GM23338 (cell line): ENCODE measurements at regions not wholly inside any gene's neighbourhood (a gene's known extent, or its start where the extent isn't known, plus 50 kb on each side); places are given as distances from the start of the nearest gene placed in this dataset.

Source experiments
- ATAC-seq: fragments of 200-7000 bp; cut with Tn5 transposase; 3 replicates; pipeline ENCODE4 v1.9.1; 2020
- DNase-seq: peaks from one replicate; pipeline ENCODE4 v3.0.0-alpha.2; 2015; ENCODE audit warnings: low spot score
- H2AFZ ChIP-seq: fragments of 200-600 bp; sonication (generic); 2 replicates; pipeline ENCODE4 v1.8.0; 2016; ENCODE audit warnings: antibody characterized with exemption, mild to moderate bottlenecking, moderate library complexity
- H3F3A ChIP-seq: fragments of 200-600 bp; sonication (generic); replicated peaks from 2 replicates; pipeline ENCODE4 v1.8.0; 2017; ENCODE audit warnings: antibody characterized with exemption, mixed run types, low read depth
- H3K27ac ChIP-seq: fragments of 200-600 bp; sonication (generic); 2 replicates; pipeline ENCODE4 v1.6.1; 2016; ENCODE audit warnings: low read depth
- H3K27me3 ChIP-seq: fragments of 200-600 bp; sonication (generic); 2 replicates; pipeline ENCODE4 v1.8.0; 2016; ENCODE audit warnings: mild to moderate bottlenecking, mixed run types, moderate library complexity; ENCODE audit not compliant: insufficient read depth
- H3K36me3 ChIP-seq: fragments of 200-600 bp; sonication (generic); 2 replicates; pipeline ENCODE4 v1.8.0; 2016; ENCODE audit warnings: mild to moderate bottlenecking; ENCODE audit not compliant: insufficient read depth
- H3K4me1 ChIP-seq: fragments of 200-600 bp; sonication (generic); 2 replicates; pipeline ENCODE4 v1.8.0; 2016; ENCODE audit warnings: mild to moderate bottlenecking, moderate library complexity; ENCODE audit not compliant: insufficient read depth
- H3K4me2 ChIP-seq: fragments of 200-600 bp; sonication (generic); 2 replicates; pipeline ENCODE4 v1.7.1; 2017; ENCODE audit warnings: mixed run types
- H3K4me3 ChIP-seq: fragments of 200-600 bp; sonication (generic); 2 replicates; pipeline ENCODE4 v1.6.1; 2016; ENCODE audit warnings: mixed run types
- H3K79me2 ChIP-seq: fragments of 200-600 bp; sonication (generic); replicated peaks from 2 replicates; pipeline ENCODE4 v1.8.0; 2017; ENCODE audit warnings: mild to moderate bottlenecking; ENCODE audit not compliant: insufficient read depth
- H3K9me2 ChIP-seq: fragments of 200-600 bp; sonication (generic); 2 replicates; pipeline ENCODE4 v1.8.0; 2017; ENCODE audit not compliant: insufficient read depth
- H4K20me1 ChIP-seq: fragments of 200-600 bp; sonication (generic); replicated peaks from 2 replicates; pipeline ENCODE4 v1.8.0; 2017; ENCODE audit warnings: mild to moderate bottlenecking; ENCODE audit not compliant: insufficient read depth
- H3K27ac Mint-ChIP-seq: 2 replicates; pipeline ENCODE4 v1.8.0; 2020; ENCODE audit warnings: inconsistent platforms, mild to moderate bottlenecking, moderate library complexity, mixed read lengths
- H3K27me3 Mint-ChIP-seq: 3 replicates; pipeline ENCODE4 v1.8.0; 2022; ENCODE audit warnings: low read depth, mild to moderate bottlenecking, moderate library complexity, mixed read lengths, inconsistent platforms; ENCODE audit not compliant: insufficient read depth, poor library complexity
- H3K36me3 Mint-ChIP-seq: 3 replicates; pipeline ENCODE4 v1.8.0; 2021; ENCODE audit warnings: low read depth, mild to moderate bottlenecking, inconsistent platforms, moderate library complexity, mixed read lengths
- H3K4me1 Mint-ChIP-seq: 3 replicates; pipeline ENCODE4 v1.8.0; 2020; ENCODE audit warnings: mild to moderate bottlenecking, inconsistent platforms, mixed read lengths
- H3K4me3 Mint-ChIP-seq: 3 replicates; pipeline ENCODE4 v1.8.0; 2021; ENCODE audit warnings: moderate library complexity, mild to moderate bottlenecking, inconsistent platforms, mixed read lengths
- H3K9me3 Mint-ChIP-seq: 3 replicates; pipeline ENCODE4 v1.8.0; 2020; ENCODE audit warnings: moderate library complexity, mild to moderate bottlenecking, inconsistent platforms, mixed read lengths
- CREB1 ChIP-seq: fragments of 250-450 bp; sonication (Bioruptor Pico); IDR thresholded peaks from 2 replicates; pipeline ENCODE4 v1.5.0; 2020; ENCODE audit warnings: low read depth, mild to moderate bottlenecking, moderate library complexity
- EZH2 ChIP-seq: fragments of 200-600 bp; sonication (generic); IDR thresholded peaks from one replicate; pipeline ENCODE4 v1.8.0; 2017; ENCODE audit warnings: antibody characterized with exemption, mild to moderate bottlenecking, low read depth; ENCODE audit not compliant: unreplicated experiment
- EZH2phosphoT487 ChIP-seq: fragments of 200-600 bp; sonication (generic); IDR thresholded peaks from one replicate; pipeline ENCODE4 v1.8.1; 2018; ENCODE audit warnings: antibody characterized with exemption; ENCODE audit not compliant: unreplicated experiment
- JUNB ChIP-seq: IDR thresholded peaks from one replicate; pipeline ENCODE4 v1.6.1; 2016; ENCODE audit warnings: antibody characterized with exemption; ENCODE audit not compliant: unreplicated experiment
- NANOG ChIP-seq: IDR thresholded peaks from 2 replicates; pipeline ENCODE4 v1.6.1; 2016; ENCODE audit warnings: antibody characterized with exemption, borderline replicate concordance
- POLR2AphosphoS5 ChIP-seq: IDR thresholded peaks from 2 replicates; pipeline ENCODE4 v1.6.1; 2016; ENCODE audit warnings: antibody characterized with exemption, low read depth
- STAT1 ChIP-seq: IDR thresholded peaks from one replicate; pipeline ENCODE4 v1.6.1; 2016; ENCODE audit warnings: antibody characterized with exemption; ENCODE audit not compliant: unreplicated experiment
- ZNF114 ChIP-seq: fragments of 250-450 bp; sonication (Bioruptor Pico); IDR thresholded peaks from 2 replicates; pipeline ENCODE4 v1.5.0; 2020; ENCODE audit warnings: mild to moderate bottlenecking, moderate library complexity
- ZNF331 ChIP-seq: fragments of 250-450 bp; sonication (Bioruptor Pico); IDR thresholded peaks from 2 replicates; pipeline ENCODE4 v1.5.0; 2020; ENCODE audit warnings: low read depth, mild to moderate bottlenecking, moderate library complexity
- TF ChIP-seq, protein P1 (sequence below): IDR thresholded peaks from one replicate; pipeline ENCODE4 v1.6.1; 2018; ENCODE audit warnings: antibody characterized with exemption; ENCODE audit not compliant: unreplicated experiment
- TF ChIP-seq, protein P2 (sequence below): fragments of 250-450 bp; sonication (Bioruptor Pico); IDR thresholded peaks from 2 replicates; pipeline ENCODE4 v1.5.0; 2020; ENCODE audit warnings: mild to moderate bottlenecking, moderate library complexity
- TF ChIP-seq, protein P3 (sequence below), 2 experiments: fragments of 200-600 bp in 1 of 2; sonication (generic) in 1 of 2; conservative IDR thresholded peaks; 2 replicates each; pipeline versions ENCODE4 v1.5.1 to v1.6.1; 2016 to 2017; ENCODE audit warnings: antibody characterized with exemption in 2 of 2, low read depth in 2 of 2, mild to moderate bottlenecking in 2 of 2, moderate library complexity in 1 of 2
- TF ChIP-seq, protein P4 (sequence below): IDR thresholded peaks from 2 replicates; pipeline ENCODE4 v1.6.1; 2016; ENCODE audit warnings: antibody characterized with exemption

DNA sequence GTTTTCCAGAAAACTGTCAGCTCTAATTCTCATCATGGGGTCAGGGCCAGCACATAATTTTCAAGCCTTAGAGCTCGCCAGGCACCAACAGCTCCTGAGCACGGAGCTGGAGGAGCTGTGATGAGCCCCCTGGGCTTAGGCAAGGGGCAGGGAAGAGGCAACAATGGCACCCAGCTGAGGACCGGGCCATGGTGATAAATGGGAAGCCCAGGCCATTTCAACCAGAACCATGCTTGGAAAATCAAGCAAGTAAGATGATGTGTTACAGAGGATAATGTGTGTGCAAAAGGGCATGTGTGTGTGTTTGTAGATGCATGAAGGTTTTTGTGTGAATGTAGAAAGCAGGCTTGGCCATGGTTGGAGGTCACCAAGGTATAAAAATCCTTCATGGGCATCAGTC, 66.8 kb upstream of the UBAC2 start:
- Histone ChIP-seq H3K4me3 (no peak overlapping the region), H4K20me1 (no peaks in the 10 kb centered on the region), H3K27ac (no peak overlapping the region), H3K27me3 (no peaks in the 10 kb centered on the region), H3K36me3 (no peaks in the 10 kb centered on the region), H3K4me1 (no peaks in the 10 kb centered on the region), H3K9me2 (0 out of 2 replicates have a peak, but pooled peaks cover 4% of the 10 kb centered on the region), H3K79me2 (no peaks in the 10 kb centered on the region), H2AFZ (peak overlapping the region; percentile 24; the same call in 1 of the 2 replicates), H3K4me2 (no peak overlapping the region), H3F3A (no peaks in the 10 kb centered on the region)
- ATAC-seq = no peak; the same call in 2 of the 3 replicates
- Mint-ChIP-seq H3K36me3 (no peaks in the 10 kb centered on the region; the same call in 2 of the 3 replicates), H3K27ac (no peak overlapping the region), H3K4me1 (peaks cover 14% of the 10 kb centered on the region), H3K9me3 (peaks cover 3% of the 10 kb centered on the region; the same call in 1 of the 3 replicates), H3K27me3 (no peaks in the 10 kb centered on the region), H3K4me3 (no peak overlapping the region)
- TF ChIP-seq NANOG = no peak
- TF ChIP-seq, protein P1, sequence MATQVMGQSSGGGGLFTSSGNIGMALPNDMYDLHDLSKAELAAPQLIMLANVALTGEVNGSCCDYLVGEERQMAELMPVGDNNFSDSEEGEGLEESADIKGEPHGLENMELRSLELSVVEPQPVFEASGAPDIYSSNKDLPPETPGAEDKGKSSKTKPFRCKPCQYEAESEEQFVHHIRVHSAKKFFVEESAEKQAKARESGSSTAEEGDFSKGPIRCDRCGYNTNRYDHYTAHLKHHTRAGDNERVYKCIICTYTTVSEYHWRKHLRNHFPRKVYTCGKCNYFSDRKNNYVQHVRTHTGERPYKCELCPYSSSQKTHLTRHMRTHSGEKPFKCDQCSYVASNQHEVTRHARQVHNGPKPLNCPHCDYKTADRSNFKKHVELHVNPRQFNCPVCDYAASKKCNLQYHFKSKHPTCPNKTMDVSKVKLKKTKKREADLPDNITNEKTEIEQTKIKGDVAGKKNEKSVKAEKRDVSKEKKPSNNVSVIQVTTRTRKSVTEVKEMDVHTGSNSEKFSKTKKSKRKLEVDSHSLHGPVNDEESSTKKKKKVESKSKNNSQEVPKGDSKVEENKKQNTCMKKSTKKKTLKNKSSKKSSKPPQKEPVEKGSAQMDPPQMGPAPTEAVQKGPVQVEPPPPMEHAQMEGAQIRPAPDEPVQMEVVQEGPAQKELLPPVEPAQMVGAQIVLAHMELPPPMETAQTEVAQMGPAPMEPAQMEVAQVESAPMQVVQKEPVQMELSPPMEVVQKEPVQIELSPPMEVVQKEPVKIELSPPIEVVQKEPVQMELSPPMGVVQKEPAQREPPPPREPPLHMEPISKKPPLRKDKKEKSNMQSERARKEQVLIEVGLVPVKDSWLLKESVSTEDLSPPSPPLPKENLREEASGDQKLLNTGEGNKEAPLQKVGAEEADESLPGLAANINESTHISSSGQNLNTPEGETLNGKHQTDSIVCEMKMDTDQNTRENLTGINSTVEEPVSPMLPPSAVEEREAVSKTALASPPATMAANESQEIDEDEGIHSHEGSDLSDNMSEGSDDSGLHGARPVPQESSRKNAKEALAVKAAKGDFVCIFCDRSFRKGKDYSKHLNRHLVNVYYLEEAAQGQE = no peak
- TF ChIP-seq STAT1 = no peak
- TF ChIP-seq, protein P2, sequence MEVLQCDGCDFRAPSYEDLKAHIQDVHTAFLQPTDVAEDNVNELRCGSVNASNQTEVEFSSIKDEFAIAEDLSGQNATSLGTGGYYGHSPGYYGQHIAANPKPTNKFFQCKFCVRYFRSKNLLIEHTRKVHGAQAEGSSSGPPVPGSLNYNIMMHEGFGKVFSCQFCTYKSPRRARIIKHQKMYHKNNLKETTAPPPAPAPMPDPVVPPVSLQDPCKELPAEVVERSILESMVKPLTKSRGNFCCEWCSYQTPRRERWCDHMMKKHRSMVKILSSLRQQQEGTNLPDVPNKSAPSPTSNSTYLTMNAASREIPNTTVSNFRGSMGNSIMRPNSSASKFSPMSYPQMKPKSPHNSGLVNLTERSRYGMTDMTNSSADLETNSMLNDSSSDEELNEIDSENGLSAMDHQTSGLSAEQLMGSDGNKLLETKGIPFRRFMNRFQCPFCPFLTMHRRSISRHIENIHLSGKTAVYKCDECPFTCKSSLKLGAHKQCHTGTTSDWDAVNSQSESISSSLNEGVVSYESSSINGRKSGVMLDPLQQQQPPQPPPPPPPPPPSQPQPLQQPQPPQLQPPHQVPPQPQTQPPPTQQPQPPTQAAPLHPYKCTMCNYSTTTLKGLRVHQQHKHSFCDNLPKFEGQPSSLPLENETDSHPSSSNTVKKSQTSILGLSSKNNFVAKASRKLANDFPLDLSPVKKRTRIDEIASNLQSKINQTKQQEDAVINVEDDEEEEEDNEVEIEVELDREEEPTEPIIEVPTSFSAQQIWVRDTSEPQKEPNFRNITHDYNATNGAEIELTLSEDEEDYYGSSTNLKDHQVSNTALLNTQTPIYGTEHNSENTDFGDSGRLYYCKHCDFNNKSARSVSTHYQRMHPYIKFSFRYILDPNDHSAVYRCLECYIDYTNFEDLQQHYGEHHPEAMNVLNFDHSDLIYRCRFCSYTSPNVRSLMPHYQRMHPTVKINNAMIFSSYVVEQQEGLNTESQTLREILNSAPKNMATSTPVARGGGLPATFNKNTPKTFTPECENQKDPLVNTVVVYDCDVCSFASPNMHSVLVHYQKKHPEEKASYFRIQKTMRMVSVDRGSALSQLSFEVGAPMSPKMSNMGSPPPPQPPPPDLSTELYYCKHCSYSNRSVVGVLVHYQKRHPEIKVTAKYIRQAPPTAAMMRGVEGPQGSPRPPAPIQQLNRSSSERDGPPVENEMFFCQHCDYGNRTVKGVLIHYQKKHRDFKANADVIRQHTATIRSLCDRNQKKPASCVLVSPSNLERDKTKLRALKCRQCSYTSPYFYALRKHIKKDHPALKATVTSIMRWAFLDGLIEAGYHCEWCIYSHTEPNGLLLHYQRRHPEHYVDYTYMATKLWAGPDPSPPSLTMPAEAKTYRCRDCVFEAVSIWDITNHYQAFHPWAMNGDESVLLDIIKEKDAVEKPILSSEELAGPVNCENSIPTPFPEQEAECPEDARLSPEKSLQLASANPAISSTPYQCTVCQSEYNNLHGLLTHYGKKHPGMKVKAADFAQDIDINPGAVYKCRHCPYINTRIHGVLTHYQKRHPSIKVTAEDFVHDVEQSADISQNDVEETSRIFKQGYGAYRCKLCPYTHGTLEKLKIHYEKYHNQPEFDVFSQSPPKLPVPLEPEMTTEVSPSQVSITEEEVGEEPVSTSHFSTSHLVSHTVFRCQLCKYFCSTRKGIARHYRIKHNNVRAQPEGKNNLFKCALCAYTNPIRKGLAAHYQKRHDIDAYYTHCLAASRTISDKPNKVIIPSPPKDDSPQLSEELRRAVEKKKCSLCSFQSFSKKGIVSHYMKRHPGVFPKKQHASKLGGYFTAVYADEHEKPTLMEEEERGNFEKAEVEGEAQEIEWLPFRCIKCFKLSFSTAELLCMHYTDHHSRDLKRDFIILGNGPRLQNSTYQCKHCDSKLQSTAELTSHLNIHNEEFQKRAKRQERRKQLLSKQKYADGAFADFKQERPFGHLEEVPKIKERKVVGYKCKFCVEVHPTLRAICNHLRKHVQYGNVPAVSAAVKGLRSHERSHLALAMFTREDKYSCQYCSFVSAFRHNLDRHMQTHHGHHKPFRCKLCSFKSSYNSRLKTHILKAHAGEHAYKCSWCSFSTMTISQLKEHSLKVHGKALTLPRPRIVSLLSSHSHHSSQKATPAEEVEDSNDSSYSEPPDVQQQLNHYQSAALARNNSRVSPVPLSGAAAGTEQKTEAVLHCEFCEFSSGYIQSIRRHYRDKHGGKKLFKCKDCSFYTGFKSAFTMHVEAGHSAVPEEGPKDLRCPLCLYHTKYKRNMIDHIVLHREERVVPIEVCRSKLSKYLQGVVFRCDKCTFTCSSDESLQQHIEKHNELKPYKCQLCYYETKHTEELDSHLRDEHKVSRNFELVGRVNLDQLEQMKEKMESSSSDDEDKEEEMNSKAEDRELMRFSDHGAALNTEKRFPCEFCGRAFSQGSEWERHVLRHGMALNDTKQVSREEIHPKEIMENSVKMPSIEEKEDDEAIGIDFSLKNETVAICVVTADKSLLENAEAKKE (CRISPR knock-in tag) = no peak
- TF ChIP-seq, protein P3, sequence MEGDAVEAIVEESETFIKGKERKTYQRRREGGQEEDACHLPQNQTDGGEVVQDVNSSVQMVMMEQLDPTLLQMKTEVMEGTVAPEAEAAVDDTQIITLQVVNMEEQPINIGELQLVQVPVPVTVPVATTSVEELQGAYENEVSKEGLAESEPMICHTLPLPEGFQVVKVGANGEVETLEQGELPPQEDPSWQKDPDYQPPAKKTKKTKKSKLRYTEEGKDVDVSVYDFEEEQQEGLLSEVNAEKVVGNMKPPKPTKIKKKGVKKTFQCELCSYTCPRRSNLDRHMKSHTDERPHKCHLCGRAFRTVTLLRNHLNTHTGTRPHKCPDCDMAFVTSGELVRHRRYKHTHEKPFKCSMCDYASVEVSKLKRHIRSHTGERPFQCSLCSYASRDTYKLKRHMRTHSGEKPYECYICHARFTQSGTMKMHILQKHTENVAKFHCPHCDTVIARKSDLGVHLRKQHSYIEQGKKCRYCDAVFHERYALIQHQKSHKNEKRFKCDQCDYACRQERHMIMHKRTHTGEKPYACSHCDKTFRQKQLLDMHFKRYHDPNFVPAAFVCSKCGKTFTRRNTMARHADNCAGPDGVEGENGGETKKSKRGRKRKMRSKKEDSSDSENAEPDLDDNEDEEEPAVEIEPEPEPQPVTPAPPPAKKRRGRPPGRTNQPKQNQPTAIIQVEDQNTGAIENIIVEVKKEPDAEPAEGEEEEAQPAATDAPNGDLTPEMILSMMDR (conservative IDR thresholded peaks at IDR 0.05; ENCODE audit: low read depth in 2 of 2) = no peak
- no peak for TF ChIP-seq CREB1
- no peak for TF ChIP-seq EZH2
- no peak for TF ChIP-seq POLR2AphosphoS5
- no peak for TF ChIP-seq ZNF114 (CRISPR knock-in tag)
- TF ChIP-seq, protein P4, sequence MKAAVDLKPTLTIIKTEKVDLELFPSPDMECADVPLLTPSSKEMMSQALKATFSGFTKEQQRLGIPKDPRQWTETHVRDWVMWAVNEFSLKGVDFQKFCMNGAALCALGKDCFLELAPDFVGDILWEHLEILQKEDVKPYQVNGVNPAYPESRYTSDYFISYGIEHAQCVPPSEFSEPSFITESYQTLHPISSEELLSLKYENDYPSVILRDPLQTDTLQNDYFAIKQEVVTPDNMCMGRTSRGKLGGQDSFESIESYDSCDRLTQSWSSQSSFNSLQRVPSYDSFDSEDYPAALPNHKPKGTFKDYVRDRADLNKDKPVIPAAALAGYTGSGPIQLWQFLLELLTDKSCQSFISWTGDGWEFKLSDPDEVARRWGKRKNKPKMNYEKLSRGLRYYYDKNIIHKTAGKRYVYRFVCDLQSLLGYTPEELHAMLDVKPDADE = no peak
- no peak for TF ChIP-seq JUNB
- no peak for TF ChIP-seq ZNF331
- no peak for TF ChIP-seq EZH2phosphoT487
- no peak for DNase-seq
